Skeletal muscle tissue (tissue), 3 donors: ENCODE measurements at regions not wholly inside any gene's neighbourhood (a gene's known extent, or its start where the extent isn't known, plus 50 kb on each side); places are given as distances from the start of the nearest gene placed in this dataset.

Experiments used
- H3K27ac ChIP-seq: one replicate; pipeline ENCODE4 v1.7.0; 2013; ENCODE audit warnings: mild to moderate bottlenecking, low read depth, low read length, inconsistent platforms
- H3K27me3 ChIP-seq, 3 donors: one replicate each; pipeline ENCODE4 v1.7.0; 2013; ENCODE audit warnings: low read length in 3 of 3; ENCODE audit not compliant: control insufficient read depth in 3 of 3, insufficient read depth in 3 of 3
- H3K36me3 ChIP-seq, 3 donors: one replicate each; pipeline ENCODE4 v1.7.0; 2013; ENCODE audit warnings: low read length in 3 of 3; ENCODE audit not compliant: control insufficient read depth in 3 of 3, insufficient read depth in 3 of 3
- H3K4me1 ChIP-seq, 3 donors: one replicate each; pipeline ENCODE4 v1.7.0; 2013; ENCODE audit warnings: low read length in 3 of 3, mild to moderate bottlenecking in 3 of 3; ENCODE audit not compliant: control insufficient read depth in 3 of 3, insufficient read depth in 3 of 3
- H3K4me3 ChIP-seq, 3 donors: one replicate each; pipeline ENCODE4 v1.7.0; 2013; ENCODE audit warnings: low read length in 3 of 3
- H3K9ac ChIP-seq, 3 donors: one replicate each; pipeline ENCODE4 v1.7.0; 2013; ENCODE audit warnings: low read length in 3 of 3, mild to moderate bottlenecking in 3 of 3, moderate library complexity in 2 of 3, low read depth in 1 of 3
- H3K9me3 ChIP-seq, 3 donors: one replicate each; pipeline ENCODE4 v1.7.0; 2013; ENCODE audit warnings: low read length in 3 of 3; ENCODE audit not compliant: control insufficient read depth in 3 of 3
- donor health status: Osteomylitis.

- Histone ChIP-seq H3K4me3 (no peak overlapping the region), H3K9ac (no peak overlapping the region), H3K36me3 (no peaks in the 10 kb centered on the region), H3K4me1 (no peaks in the 10 kb centered on the region), H3K27ac (no peak overlapping the region), H3K27me3 (no peaks in the 10 kb centered on the region), H3K9me3 (no peaks in the 10 kb centered on the region)
These were observed 1079.6 kb downstream of the ADGRL3 start for GRCh38 chr4:62279689-62280088.

GRCh38 chr4:62275470-62275869 is 1075.3 kb downstream of the ADGRL3 start:
- Histone ChIP-seq H3K4me3 (no peak overlapping the region), H3K36me3 (no peaks in the 10 kb centered on the region), H3K9me3 (no peaks in the 10 kb centered on the region), H3K27ac (no peak overlapping the region), H3K4me1 (no peaks in the 10 kb centered on the region), H3K9ac (no peak overlapping the region), H3K27me3 (no peaks in the 10 kb centered on the region)

GRCh38 chr4:62274782-62275181 is 1074.7 kb downstream of the ADGRL3 start:
- H3K9ac ChIP-seq, result no peak overlapping the region
- no peak overlapping the region for H3K4me3 ChIP-seq
- no peaks in the 10 kb centered on the region for H3K9me3 ChIP-seq
- H3K36me3 ChIP-seq, result no peaks in the 10 kb centered on the region
- H3K4me1 ChIP-seq, result no peaks in the 10 kb centered on the region
- H3K27ac ChIP-seq, result no peak overlapping the region
- no peaks in the 10 kb centered on the region for H3K27me3 ChIP-seq

GRCh38 chr4:62271107-62271506 is 1071.0 kb downstream of the ADGRL3 start:
- Histone ChIP-seq H3K9ac (no peak overlapping the region), H3K27ac (no peak overlapping the region)

GRCh38 chr4:62269918-62270317 is 1069.8 kb downstream of the ADGRL3 start:
- H3K36me3 ChIP-seq, result no peaks in the 10 kb centered on the region
- no peak overlapping the region for H3K27ac ChIP-seq
- H3K4me3 ChIP-seq, result no peak overlapping the region
- H3K9me3 ChIP-seq, result no peaks in the 10 kb centered on the region
- H3K4me1 ChIP-seq, result no peaks in the 10 kb centered on the region
- H3K9ac ChIP-seq, result no peak overlapping the region
- H3K27me3 ChIP-seq, result no peaks in the 10 kb centered on the region

More at GRCh38 chr4:62271107-62271506, 1071.0 kb downstream of the ADGRL3 start:
- H3K27me3 ChIP-seq, result no peaks in the 10 kb centered on the region
- H3K4me3 ChIP-seq, result no peak overlapping the region
- no peaks in the 10 kb centered on the region for H3K4me1 ChIP-seq
- H3K9me3 ChIP-seq, result no peaks in the 10 kb centered on the region
- H3K36me3 ChIP-seq, result no peaks in the 10 kb centered on the region

GRCh38 chr4:62263454-62263853 is 1063.3 kb downstream of the ADGRL3 start:
- Histone ChIP-seq H3K4me3 (no peak overlapping the region), H3K4me1 (no peaks in the 10 kb centered on the region), H3K27me3 (no peaks in the 10 kb centered on the region), H3K9me3 (no peaks in the 10 kb centered on the region), H3K36me3 (no peaks in the 10 kb centered on the region), H3K9ac (no peak overlapping the region), H3K27ac (no peak overlapping the region)

GRCh38 chr4:62262676-62263075 is 1062.5 kb downstream of the ADGRL3 start:
- Histone ChIP-seq H3K36me3 (no peaks in the 10 kb centered on the region), H3K27me3 (no peaks in the 10 kb centered on the region), H3K4me3 (no peak overlapping the region), H3K27ac (no peak overlapping the region), H3K4me1 (no peaks in the 10 kb centered on the region), H3K9me3 (no peaks in the 10 kb centered on the region), H3K9ac (no peak overlapping the region)

GRCh38 chr4:62260254-62260653 is 1060.1 kb downstream of the ADGRL3 start:
- Histone ChIP-seq H3K27me3 (no peaks in the 10 kb centered on the region), H3K9ac (no peak overlapping the region), H3K36me3 (no peaks in the 10 kb centered on the region)

GRCh38 chr4:62256479-62256878 is 1056.4 kb downstream of the ADGRL3 start:
- Histone ChIP-seq H3K27me3 (no peaks in the 10 kb centered on the region), H3K9me3 (no peaks in the 10 kb centered on the region), H3K27ac (no peak overlapping the region), H3K4me1 (no peaks in the 10 kb centered on the region), H3K9ac (no peak overlapping the region), H3K4me3 (no peak overlapping the region), H3K36me3 (no peaks in the 10 kb centered on the region)

More at GRCh38 chr4:62260254-62260653, 1060.1 kb downstream of the ADGRL3 start:
- no peaks in the 10 kb centered on the region for H3K4me1 ChIP-seq
- H3K9me3 ChIP-seq, result no peaks in the 10 kb centered on the region
- no peak overlapping the region for H3K27ac ChIP-seq
- H3K4me3 ChIP-seq, result no peak overlapping the region

GRCh38 chr4:62252728-62253127 is 1052.6 kb downstream of the ADGRL3 start:
- H3K4me3 ChIP-seq, result no peak overlapping the region
- no peaks in the 10 kb centered on the region for H3K9me3 ChIP-seq
- no peak overlapping the region for H3K9ac ChIP-seq
- H3K36me3 ChIP-seq, result no peaks in the 10 kb centered on the region
- H3K27me3 ChIP-seq, result no peaks in the 10 kb centered on the region
- H3K4me1 ChIP-seq, result no peaks in the 10 kb centered on the region
- H3K27ac ChIP-seq, result no peak overlapping the region

- H3K9ac ChIP-seq, result no peak overlapping the region
- H3K27ac ChIP-seq, result no peak overlapping the region
- H3K4me1 ChIP-seq, result no peaks in the 10 kb centered on the region
- H3K36me3 ChIP-seq, result no peaks in the 10 kb centered on the region
- no peaks in the 10 kb centered on the region for H3K27me3 ChIP-seq
- no peaks in the 10 kb centered on the region for H3K9me3 ChIP-seq
- no peak overlapping the region for H3K4me3 ChIP-seq
These were observed 1050.0 kb downstream of the ADGRL3 start for GRCh38 chr4:62250100-62250499.
